ENCODE measurements at regions not wholly inside any gene's neighbourhood (a gene's known extent, or its start where the extent isn't known, plus 50 kb on each side); places are given as distances from the start of the nearest gene placed in this dataset.

DNA sequence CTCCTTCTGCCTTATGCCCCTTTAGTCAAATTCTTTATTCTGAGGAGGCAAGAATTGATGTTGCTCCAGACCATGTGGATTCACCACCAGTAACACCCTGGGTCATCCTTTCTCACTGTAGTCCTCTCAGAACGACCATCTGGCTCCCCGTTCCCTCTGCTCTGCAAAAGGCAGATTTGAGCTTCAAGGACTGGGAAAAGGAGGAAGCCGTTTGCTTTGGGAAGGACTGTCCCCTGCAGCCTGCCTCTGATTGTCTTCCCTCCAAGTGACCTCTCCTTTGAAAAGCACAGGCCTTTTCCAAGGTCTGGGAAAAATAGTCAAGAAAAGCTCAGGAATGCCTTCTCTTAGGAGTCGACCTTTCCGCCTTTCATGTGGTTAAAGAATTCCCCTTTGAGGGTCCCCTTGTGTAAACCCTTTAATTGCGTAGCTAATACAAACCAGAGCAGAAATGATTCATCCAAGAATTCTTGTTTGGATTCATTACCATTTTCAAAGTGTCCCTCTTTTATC lies 130.1 kb upstream of the COPS8 start:
- no peak for TF ChIP-seq HDAC2 (IDR thresholded peaks at IDR 0.05; ENCODE audit: borderline replicate concordance in 1 of 2, low read depth in 2 of 2, low read length in 2 of 2)
- TF ChIP-seq RNF2 (IDR thresholded peaks at IDR 0.05; ENCODE audit: borderline replicate concordance, low read depth, low read length, missing control alignments, poor library complexity, severe bottlenecking), result no peak
- TF ChIP-seq SP2 (IDR thresholded peaks at IDR 0.05; ENCODE audit: low read length), result no peak
- no peak for TF ChIP-seq RAD21 (IDR thresholded peaks at IDR 0.05 in 1 of 2, conservative IDR thresholded peaks at IDR 0.05 in 1 of 2; ENCODE audit: low read depth in 2 of 2, low read length in 2 of 2)
- no peak for TF ChIP-seq NANOG (IDR thresholded peaks at IDR 0.05; ENCODE audit: insufficient read depth, low read depth, low read length, poor library complexity, severe bottlenecking)
- TF ChIP-seq RXRA (IDR thresholded peaks at IDR 0.05; ENCODE audit: insufficient read depth, low read depth, low read length), result no peak
- no peak for TF ChIP-seq SP1 (IDR thresholded peaks at IDR 0.05; ENCODE audit: low read depth, low read length)
- Histone ChIP-seq H2BK5ac (ENCODE audit: low read depth, low read length) (no peak overlapping the region), H3K23me2 (ENCODE audit: low read depth, low read length) (no peaks in the 10 kb centered on the region), H2BK20ac (ENCODE audit: low read length) (no peak overlapping the region), H2BK12ac (ENCODE audit: low read depth, low read length) (no peak overlapping the region), H3K4ac (replicated peaks; ENCODE audit: insufficient read length, low read depth, low read length) (no peak overlapping the region), H3K18ac (ENCODE audit: extremely low read depth, low read length) (no peak overlapping the region), H3K79me1 (ENCODE audit: low read depth, low read length) (no peaks in the 10 kb centered on the region), H3K23ac (ENCODE audit: insufficient read length) (no peak overlapping the region), H3K4me3 (ENCODE audit: extremely low read depth in 1 of 4, insufficient read depth in 2 of 4, low read depth in 3 of 4, low read length in 4 of 4) (no peak overlapping the region), H4K91ac (replicated peaks; ENCODE audit: insufficient read length, low read length) (no peak overlapping the region), H4K20me1 (replicated peaks in 1 of 2; ENCODE audit: control insufficient read depth in 1 of 2, insufficient read depth in 2 of 2, low read length in 2 of 2) (no peaks in the 10 kb centered on the region), H3K56ac (replicated peaks; ENCODE audit: insufficient read length, low read depth, low read length) (no peak overlapping the region), H2AFZ (ENCODE audit: low read length) (no peak overlapping the region), H3K9me3 (ENCODE audit: insufficient read depth in 2 of 2, low read depth in 1 of 2, low read length in 1 of 2) (peaks cover 11 to 12% of the 10 kb centered on the region in 2 experiments; a peak in 3 of 4 replicates), H2BK120ac (replicated peaks; ENCODE audit: low read depth, low read length) (no peak overlapping the region), H3K4me2 (ENCODE audit: insufficient read depth in 1 of 2, low read depth in 2 of 2, low read length in 2 of 2) (no peak overlapping the region), H2BK15ac (ENCODE audit: low read length) (no peak overlapping the region), H3K9ac (replicated peaks in 1 of 4; ENCODE audit: extremely low read depth in 1 of 4, low read depth in 3 of 4, low read length in 3 of 4) (no peak overlapping the region), H3K4me1 (replicated peaks in 1 of 4; ENCODE audit: control insufficient read depth in 3 of 4, insufficient read depth in 4 of 4, low read length in 3 of 4) (no peaks in the 10 kb centered on the region), H3K79me2 (ENCODE audit: control insufficient read depth in 1 of 2, insufficient read depth in 2 of 2, low read length in 2 of 2) (no peaks in the 10 kb centered on the region), H3K27ac (ENCODE audit: low read depth, low read length) (no peak overlapping the region), H3K14ac (ENCODE audit: insufficient read length) (no peak overlapping the region), H4K8ac (ENCODE audit: extremely low read depth, insufficient read depth, low read length) (no peak overlapping the region; the same call in 1 of the 2 replicates), H3K36me3 (ENCODE audit: control insufficient read depth in 2 of 4, insufficient read depth in 4 of 4, low read length in 3 of 4) (no peaks in the 10 kb centered on the region), H3K27me3 (replicated peaks in 1 of 4; ENCODE audit: control insufficient read depth in 3 of 4, extremely low read depth in 1 of 4, insufficient read depth in 3 of 4, low read length in 3 of 4) (no peaks in the 10 kb centered on the region; a peak in 2 of 7 replicates), H4K5ac (ENCODE audit: insufficient read length, low read depth, low read length) (no peak overlapping the region), H2AK5ac (ENCODE audit: low read depth, low read length) (no peak overlapping the region)
- DNase-seq (ENCODE audit: low read depth in 1 of 2, low spot score in 2 of 2), result no peak
- FAIRE-seq, result no peak
- WGBS, 2 experiments (ENCODE audit: extremely low coverage in 1 of 2, insufficient coverage in 1 of 2, insufficient read length in 1 of 2, insufficient replicate concordance in 2 of 2, low coverage in 1 of 2, low lambda C conversion rate in 2 of 2, missing lambda C conversion rate in 1 of 2), result 87% methylated on average over 6 of the region's 6 CpGs; no CpG with 5 or more reads in 1 of the 2 experiments
- POLR2A ChIA-PET (ENCODE audit: partially characterized antibody), result no interaction called here
- CTCF ChIA-PET (ENCODE audit: partially characterized antibody), result interaction anchor here (0.8 to 2.4 kb wide), 3 partner anchors 9 to 248 kb away, joined by 3 to 6 read pairs (median 4); no protein-coding TSS in a partner anchor

All from H1 (cell line).